HepG2 (cell line): ENCODE measurements at regions not wholly inside any gene's neighbourhood (a gene's known extent, or its start where the extent isn't known, plus 50 kb on each side); places are given as distances from the start of the nearest gene placed in this dataset.
A peak's percentile ranks its signal among the peaks of the same experiment; 100 is the strongest.

Experiments
- EEA1 ChIP-seq: sonication (generic); formaldehyde crosslinking; IDR thresholded peaks from 2 replicates; pipeline ENCODE4 v1.5.1; 2020; ENCODE audit warnings: mild to moderate bottlenecking, missing genetic modification reagents, borderline replicate concordance
- FIP1L1 ChIP-seq: fragments of 200-400 bp; formaldehyde crosslinking; IDR thresholded peaks from 2 replicates; pipeline ENCODE4 v1.6.1; 2018; ENCODE audit warnings: low read depth, mild to moderate bottlenecking, low read length, moderate library complexity, borderline replicate concordance; ENCODE audit not compliant: insufficient read depth
- KDM1A ChIP-seq: IDR thresholded peaks from 2 replicates; pipeline ENCODE4 v1.6.1; 2016; ENCODE audit warnings: missing compliant biosample characterization
- MEIS1 ChIP-seq: sonication (generic); formaldehyde crosslinking; IDR thresholded peaks from 2 replicates; pipeline ENCODE4 v1.9.0; 2021; ENCODE audit warnings: mild to moderate bottlenecking, missing genetic modification reagents, moderate library complexity, borderline replicate concordance
- NAIF1 ChIP-seq: sonication (generic); formaldehyde crosslinking; IDR thresholded peaks from 2 replicates; pipeline ENCODE4 v1.5.0; 2020; ENCODE audit warnings: mild to moderate bottlenecking, missing genetic modification reagents, borderline replicate concordance
- NCOR1 ChIP-seq: fragments of 200-600 bp; sonication (generic); IDR thresholded peaks from 2 replicates; pipeline ENCODE4 v1.7.0; 2017; ENCODE audit warnings: antibody characterized with exemption, low read length, borderline replicate concordance
- POGZ ChIP-seq: sonication (generic); formaldehyde crosslinking; IDR thresholded peaks from 2 replicates; pipeline ENCODE4 v1.4.0; 2020; ENCODE audit warnings: mild to moderate bottlenecking, missing genetic modification reagents
- PPARG ChIP-seq: conservative IDR thresholded peaks from 2 replicates; pipeline ENCODE4 v1.6.1; 2016; ENCODE audit warnings: missing biosample characterization, missing genetic modification reagents
- RBM39 ChIP-seq: fragments of 200-400 bp; formaldehyde crosslinking; IDR thresholded peaks from one replicate; pipeline ENCODE4 v1.6.1; 2018; ENCODE audit warnings: antibody characterized with exemption, mild to moderate bottlenecking, low read depth, low read length; ENCODE audit not compliant: poor library complexity, severe bottlenecking
- SMAD1 ChIP-seq: sonication (generic); formaldehyde crosslinking; IDR thresholded peaks from 2 replicates; pipeline ENCODE4 v1.4.0; 2020; ENCODE audit warnings: missing genetic modification reagents, low read depth, mild to moderate bottlenecking, borderline replicate concordance
- YEATS2 ChIP-seq: sonication (generic); formaldehyde crosslinking; IDR thresholded peaks from 2 replicates; pipeline ENCODE4 v1.4.0; 2020; ENCODE audit warnings: missing genetic modification reagents, borderline replicate concordance
- YY1 ChIP-seq: IDR thresholded peaks from 2 replicates; pipeline ENCODE4 v1.6.1; 2011; ENCODE audit warnings: low read length, low read depth, moderate library complexity, mild to moderate bottlenecking; ENCODE audit not compliant: insufficient read depth, insufficient replicate concordance
- ZBTB1 ChIP-seq: sonication (generic); formaldehyde crosslinking; IDR thresholded peaks from 2 replicates; pipeline ENCODE4 v1.4.0; 2020; ENCODE audit warnings: missing genetic modification reagents, borderline replicate concordance
- ZBTB3 ChIP-seq: sonication (generic); formaldehyde crosslinking; IDR thresholded peaks from 2 replicates; pipeline ENCODE4 v1.4.0; 2020; ENCODE audit warnings: low read depth, mild to moderate bottlenecking, moderate library complexity, missing genetic modification reagents, borderline replicate concordance
- ZFP62 ChIP-seq: sonication (generic); formaldehyde crosslinking; IDR thresholded peaks from 2 replicates; pipeline ENCODE4 v1.4.0; 2020; ENCODE audit warnings: missing genetic modification reagents
- ZFX ChIP-seq: sonication (generic); formaldehyde crosslinking; IDR thresholded peaks from 2 replicates; pipeline ENCODE4 v1.4.0; 2020; ENCODE audit warnings: mild to moderate bottlenecking, low read depth, missing genetic modification reagents, moderate library complexity
- ZNF224 ChIP-seq: sonication (generic); formaldehyde crosslinking; IDR thresholded peaks from 2 replicates; pipeline ENCODE4 v1.5.0; 2020; ENCODE audit warnings: mild to moderate bottlenecking, missing genetic modification reagents
- ZNF33B ChIP-seq: sonication (generic); formaldehyde crosslinking; IDR thresholded peaks from 2 replicates; pipeline ENCODE4 v1.5.1; 2020; ENCODE audit warnings: mild to moderate bottlenecking, missing genetic modification reagents
- ZNF510 ChIP-seq: sonication (generic); formaldehyde crosslinking; IDR thresholded peaks from 2 replicates; pipeline ENCODE4 v1.4.0; 2020; ENCODE audit warnings: low read depth, mild to moderate bottlenecking, missing genetic modification reagents
- ZNF549 ChIP-seq: sonication (generic); formaldehyde crosslinking; IDR thresholded peaks from 2 replicates; pipeline ENCODE4 v1.5.0; 2020; ENCODE audit warnings: missing genetic modification reagents
- ZNF7 ChIP-seq: IDR thresholded peaks from 2 replicates; pipeline ENCODE4 v1.6.1; 2016; ENCODE audit warnings: missing biosample characterization, missing genetic modification reagents
- TF ChIP-seq, protein P1 (sequence below): IDR thresholded peaks from 2 replicates; pipeline ENCODE4 v1.6.1; 2016; ENCODE audit warnings: control low read depth
- TF ChIP-seq, protein P2 (sequence below): sonication (generic); formaldehyde crosslinking; IDR thresholded peaks from 2 replicates; pipeline ENCODE4 v1.4.0; 2020; ENCODE audit warnings: low read depth, missing genetic modification reagents
- TF ChIP-seq, protein P3 (sequence below): sonication (generic); formaldehyde crosslinking; IDR thresholded peaks from 2 replicates; pipeline ENCODE4 v1.4.0; 2020; ENCODE audit warnings: missing genetic modification reagents

DNA sequence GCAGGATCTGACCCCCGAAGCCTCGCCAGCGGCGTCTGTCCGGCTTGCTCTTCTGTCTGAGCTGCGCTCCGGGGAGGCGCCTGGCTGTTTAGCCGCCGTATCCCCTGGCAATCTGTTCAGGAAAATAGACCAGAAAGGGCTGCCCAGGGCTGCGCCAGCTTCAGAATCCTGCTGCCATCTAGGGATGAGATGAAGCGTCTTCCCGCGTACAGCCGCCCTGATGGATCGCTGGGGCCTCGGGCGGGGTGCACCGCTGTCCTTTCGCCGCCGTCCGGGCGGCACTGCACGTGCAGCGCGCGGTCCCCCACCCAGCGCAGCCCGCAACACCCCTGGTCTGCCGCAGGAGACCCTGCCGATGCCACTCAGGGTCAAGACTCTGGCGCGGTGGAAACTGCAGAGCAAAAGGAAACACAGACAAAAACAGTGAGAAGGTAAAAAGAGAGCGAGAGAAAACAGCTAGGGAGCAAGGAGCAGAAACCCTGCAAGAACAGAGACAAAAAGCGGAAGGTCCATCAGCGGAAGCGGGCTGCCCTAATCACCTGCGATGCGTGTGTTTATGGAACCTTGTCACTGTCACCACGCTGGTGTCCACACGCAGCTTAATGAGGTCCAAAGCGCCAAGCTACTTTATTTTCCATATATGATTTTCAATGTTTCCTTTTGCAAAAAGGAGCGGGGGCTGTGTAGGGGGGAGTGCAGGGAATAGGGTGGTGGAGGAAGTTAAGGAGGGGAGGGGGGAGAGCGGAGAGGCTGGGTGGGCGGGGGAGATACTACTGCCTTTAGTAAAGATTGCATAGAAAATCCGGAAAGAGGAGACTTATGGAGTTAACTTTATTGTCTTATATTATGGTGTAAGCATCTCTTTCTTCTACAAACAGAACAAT is 2113.3 kb upstream of the PIK3C3 start (continued):
- TF ChIP-seq, protein P1, sequence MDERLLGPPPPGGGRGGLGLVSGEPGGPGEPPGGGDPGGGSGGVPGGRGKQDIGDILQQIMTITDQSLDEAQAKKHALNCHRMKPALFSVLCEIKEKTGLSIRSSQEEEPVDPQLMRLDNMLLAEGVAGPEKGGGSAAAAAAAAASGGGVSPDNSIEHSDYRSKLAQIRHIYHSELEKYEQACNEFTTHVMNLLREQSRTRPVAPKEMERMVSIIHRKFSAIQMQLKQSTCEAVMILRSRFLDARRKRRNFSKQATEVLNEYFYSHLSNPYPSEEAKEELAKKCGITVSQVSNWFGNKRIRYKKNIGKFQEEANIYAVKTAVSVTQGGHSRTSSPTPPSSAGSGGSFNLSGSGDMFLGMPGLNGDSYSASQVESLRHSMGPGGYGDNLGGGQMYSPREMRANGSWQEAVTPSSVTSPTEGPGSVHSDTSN (CRISPR knock-in tag) = no peak
- TF ChIP-seq EEA1 (CRISPR knock-in tag) (no peak), ZNF7 (CRISPR knock-in tag) (no peak), ZFP62 (CRISPR knock-in tag) (no peak), KDM1A (no peak), ZFX (CRISPR knock-in tag) (0 out of 2 replicates have a peak, but pooled peaks have one; percentile 14), FIP1L1 (no peak), ZNF510 (no peak), ZNF33B (CRISPR knock-in tag) (no peak), ZBTB3 (no peak), RBM39 (no peak), SMAD1 (no peak), ZNF224 (no peak), YEATS2 (CRISPR knock-in tag) (no peak), MEIS1 (CRISPR knock-in tag) (no peak), PPARG (CRISPR knock-in tag) (no peak), YY1 (peak; percentile 27), NAIF1 (CRISPR knock-in tag) (no peak), ZNF549 (CRISPR knock-in tag) (no peak), NCOR1 (no peak), POGZ (no peak; the same call in 1 of the 2 replicates), ZBTB1 (CRISPR knock-in tag) (no peak)
- TF ChIP-seq, protein P2, sequence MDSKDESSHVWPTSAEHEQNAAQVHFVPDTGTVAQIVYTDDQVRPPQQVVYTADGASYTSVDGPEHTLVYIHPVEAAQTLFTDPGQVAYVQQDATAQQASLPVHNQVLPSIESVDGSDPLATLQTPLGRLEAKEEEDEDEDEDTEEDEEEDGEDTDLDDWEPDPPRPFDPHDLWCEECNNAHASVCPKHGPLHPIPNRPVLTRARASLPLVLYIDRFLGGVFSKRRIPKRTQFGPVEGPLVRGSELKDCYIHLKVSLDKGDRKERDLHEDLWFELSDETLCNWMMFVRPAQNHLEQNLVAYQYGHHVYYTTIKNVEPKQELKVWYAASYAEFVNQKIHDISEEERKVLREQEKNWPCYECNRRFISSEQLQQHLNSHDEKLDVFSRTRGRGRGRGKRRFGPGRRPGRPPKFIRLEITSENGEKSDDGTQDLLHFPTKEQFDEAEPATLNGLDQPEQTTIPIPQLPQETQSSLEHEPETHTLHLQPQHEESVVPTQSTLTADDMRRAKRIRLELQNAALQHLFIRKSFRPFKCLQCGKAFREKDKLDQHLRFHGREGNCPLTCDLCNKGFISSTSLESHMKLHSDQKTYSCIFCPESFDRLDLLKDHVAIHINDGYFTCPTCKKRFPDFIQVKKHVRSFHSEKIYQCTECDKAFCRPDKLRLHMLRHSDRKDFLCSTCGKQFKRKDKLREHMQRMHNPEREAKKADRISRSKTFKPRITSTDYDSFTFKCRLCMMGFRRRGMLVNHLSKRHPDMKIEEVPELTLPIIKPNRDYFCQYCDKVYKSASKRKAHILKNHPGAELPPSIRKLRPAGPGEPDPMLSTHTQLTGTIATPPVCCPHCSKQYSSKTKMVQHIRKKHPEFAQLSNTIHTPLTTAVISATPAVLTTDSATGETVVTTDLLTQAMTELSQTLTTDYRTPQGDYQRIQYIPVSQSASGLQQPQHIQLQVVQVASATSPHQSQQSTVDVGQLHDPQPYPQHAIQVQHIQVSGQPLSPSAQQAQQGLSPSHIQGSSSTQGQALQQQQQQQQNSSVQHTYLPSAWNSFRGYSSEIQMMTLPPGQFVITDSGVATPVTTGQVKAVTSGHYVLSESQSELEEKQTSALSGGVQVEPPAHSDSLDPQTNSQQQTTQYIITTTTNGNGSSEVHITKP = no peak
- TF ChIP-seq, protein P3, sequence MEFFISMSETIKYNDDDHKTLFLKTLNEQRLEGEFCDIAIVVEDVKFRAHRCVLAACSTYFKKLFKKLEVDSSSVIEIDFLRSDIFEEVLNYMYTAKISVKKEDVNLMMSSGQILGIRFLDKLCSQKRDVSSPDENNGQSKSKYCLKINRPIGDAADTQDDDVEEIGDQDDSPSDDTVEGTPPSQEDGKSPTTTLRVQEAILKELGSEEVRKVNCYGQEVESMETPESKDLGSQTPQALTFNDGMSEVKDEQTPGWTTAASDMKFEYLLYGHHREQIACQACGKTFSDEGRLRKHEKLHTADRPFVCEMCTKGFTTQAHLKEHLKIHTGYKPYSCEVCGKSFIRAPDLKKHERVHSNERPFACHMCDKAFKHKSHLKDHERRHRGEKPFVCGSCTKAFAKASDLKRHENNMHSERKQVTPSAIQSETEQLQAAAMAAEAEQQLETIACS = no peak
